ENCODE measurements at regions not wholly inside any gene's neighbourhood (a gene's known extent, or its start where the extent isn't known, plus 50 kb on each side); places are given as distances from the start of the nearest gene placed in this dataset.

- TF ChIP-seq POLR2A (IDR thresholded peaks at IDR 0.05; ENCODE audit: extremely low read depth, insufficient read length): no peak
- no peak for TF ChIP-seq CTCF (IDR thresholded peaks at IDR 0.05; ENCODE audit: low read depth, low read length)
- no peak for TF ChIP-seq MAX (IDR thresholded peaks at IDR 0.05; ENCODE audit: low read depth, low read length)
- no peak for TF ChIP-seq MYC (IDR thresholded peaks at IDR 0.05; ENCODE audit: low read depth, low read length)
Observed at GRCh38 chr21:38938343-38938742, 132.6 kb downstream of the ETS2 start.
